KMS-11 (cell line): ENCODE measurements at regions not wholly inside any gene's neighbourhood (a gene's known extent, or its start where the extent isn't known, plus 50 kb on each side); places are given as distances from the start of the nearest gene placed in this dataset.
A peak's percentile ranks its signal among the peaks of the same experiment; 100 is the strongest.

ENCODE experiments used
- H2AFZ ChIP-seq: fragments of 200-600 bp; sonication (generic); 2 replicates; pipeline ENCODE4 v1.6.1; 2016; ENCODE audit warnings: antibody characterized with exemption, mixed run types, low read depth
- H3K27ac ChIP-seq: fragments of 200-600 bp; sonication (generic); 2 replicates; pipeline ENCODE4 v1.6.1; 2016; ENCODE audit warnings: mild to moderate bottlenecking, mixed run types
- H3K27me3 ChIP-seq: fragments of 200-600 bp; sonication (generic); 2 replicates; pipeline ENCODE4 v1.6.1; 2017; ENCODE audit warnings: mild to moderate bottlenecking, low read depth, mixed run types, moderate library complexity; ENCODE audit not compliant: insufficient read depth
- H3K36me3 ChIP-seq: fragments of 200-600 bp; sonication (generic); 2 replicates; pipeline ENCODE4 v1.6.1; 2017; ENCODE audit warnings: mild to moderate bottlenecking, mixed run types; ENCODE audit not compliant: insufficient read depth
- H3K4me1 ChIP-seq: fragments of 200-600 bp; sonication (generic); 2 replicates; pipeline ENCODE4 v1.6.1; 2016; ENCODE audit warnings: mild to moderate bottlenecking, low read depth, mixed run types; ENCODE audit not compliant: poor library complexity, severe bottlenecking
- H3K4me2 ChIP-seq: fragments of 200-600 bp; sonication (generic); 2 replicates; pipeline ENCODE4 v1.7.0; 2016; ENCODE audit warnings: mild to moderate bottlenecking, mixed run types
- H3K4me3 ChIP-seq: fragments of 200-600 bp; sonication (generic); IDR thresholded peaks from 2 replicates; pipeline ENCODE4 v1.6.1; 2017; ENCODE audit warnings: low read depth, low read length, mixed read lengths; ENCODE audit not compliant: insufficient read depth
- H3K79me2 ChIP-seq: fragments of 200-600 bp; sonication (generic); 2 replicates; pipeline ENCODE4 v1.6.1; 2016; ENCODE audit warnings: low read depth, mixed run types; ENCODE audit not compliant: insufficient read depth
- H3K9ac ChIP-seq: fragments of 200-600 bp; sonication (generic); 2 replicates; pipeline ENCODE4 v1.6.1; 2016; ENCODE audit warnings: mild to moderate bottlenecking, mixed run types
- H4K20me1 ChIP-seq: fragments of 200-600 bp; sonication (generic); 2 replicates; pipeline ENCODE4 v1.6.1; 2016; ENCODE audit warnings: mild to moderate bottlenecking, mixed run types; ENCODE audit not compliant: insufficient read depth
- TF ChIP-seq, protein P1 (sequence below): fragments of 200-600 bp; sonication (generic); conservative IDR thresholded peaks from 2 replicates; pipeline ENCODE4 v1.6.1; 2017; ENCODE audit warnings: low read depth, mild to moderate bottlenecking, antibody characterized with exemption, low read length, moderate library complexity, mixed read lengths

DNA sequence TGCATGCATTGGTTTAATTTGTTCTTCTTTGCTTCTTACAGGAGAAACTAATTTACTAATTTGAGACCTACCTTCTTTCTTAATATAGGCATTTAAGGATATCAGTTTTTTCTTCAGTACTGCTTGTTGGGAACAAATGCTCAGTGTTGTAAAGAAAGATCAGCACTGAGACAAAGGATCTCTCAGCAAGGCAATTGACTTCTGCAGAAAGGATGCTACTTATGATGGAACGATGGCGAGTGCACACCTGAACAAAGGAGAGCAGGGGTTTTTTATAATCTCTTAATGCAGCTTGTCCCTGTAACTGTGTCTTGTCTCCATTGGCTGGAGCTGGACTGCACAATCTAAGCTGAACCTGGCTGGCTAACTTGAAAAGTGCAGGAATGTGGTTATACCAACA lies 64.2 kb downstream of the RPP21 start:
- Histone ChIP-seq H3K27ac (no peak overlapping the region), H2AFZ (no peak overlapping the region), H3K27me3 (peaks cover 16% of the 10 kb centered on the region; the same call in 1 of the 2 replicates)

DNA sequence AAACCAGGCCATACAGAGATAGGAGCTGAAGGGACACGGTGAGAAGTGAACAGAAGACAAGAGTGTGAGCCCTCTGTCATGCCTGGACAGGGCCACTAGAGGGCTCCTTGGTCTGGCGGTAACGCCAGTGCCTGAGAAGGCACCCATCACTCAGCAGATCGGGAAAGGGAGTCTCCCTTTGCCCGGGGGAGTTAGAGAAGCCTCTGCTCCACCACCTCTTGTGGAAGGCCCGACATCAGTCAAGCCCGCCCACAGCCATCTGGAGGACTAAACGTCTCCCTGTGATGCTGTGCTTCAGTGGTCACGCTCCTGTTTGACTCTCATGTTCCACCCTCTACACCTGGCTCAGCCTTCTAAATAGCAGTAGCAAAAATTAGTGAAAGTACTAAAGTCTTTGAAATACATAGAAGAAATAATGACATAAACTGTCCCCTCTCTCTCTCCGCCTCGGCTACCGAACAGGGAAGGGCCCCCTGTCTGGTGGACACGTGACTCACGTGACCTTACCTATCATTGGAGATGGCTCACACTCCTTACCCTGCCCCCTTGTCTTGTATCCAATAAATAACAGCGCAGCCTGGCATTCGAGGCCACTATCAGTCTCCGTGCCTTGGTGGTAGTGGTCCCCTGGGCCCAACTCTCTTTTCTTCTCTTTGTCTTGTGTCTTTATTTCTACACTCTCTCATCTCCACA lies 66.7 kb downstream of the RPP21 start:
- TF ChIP-seq, protein P1, sequence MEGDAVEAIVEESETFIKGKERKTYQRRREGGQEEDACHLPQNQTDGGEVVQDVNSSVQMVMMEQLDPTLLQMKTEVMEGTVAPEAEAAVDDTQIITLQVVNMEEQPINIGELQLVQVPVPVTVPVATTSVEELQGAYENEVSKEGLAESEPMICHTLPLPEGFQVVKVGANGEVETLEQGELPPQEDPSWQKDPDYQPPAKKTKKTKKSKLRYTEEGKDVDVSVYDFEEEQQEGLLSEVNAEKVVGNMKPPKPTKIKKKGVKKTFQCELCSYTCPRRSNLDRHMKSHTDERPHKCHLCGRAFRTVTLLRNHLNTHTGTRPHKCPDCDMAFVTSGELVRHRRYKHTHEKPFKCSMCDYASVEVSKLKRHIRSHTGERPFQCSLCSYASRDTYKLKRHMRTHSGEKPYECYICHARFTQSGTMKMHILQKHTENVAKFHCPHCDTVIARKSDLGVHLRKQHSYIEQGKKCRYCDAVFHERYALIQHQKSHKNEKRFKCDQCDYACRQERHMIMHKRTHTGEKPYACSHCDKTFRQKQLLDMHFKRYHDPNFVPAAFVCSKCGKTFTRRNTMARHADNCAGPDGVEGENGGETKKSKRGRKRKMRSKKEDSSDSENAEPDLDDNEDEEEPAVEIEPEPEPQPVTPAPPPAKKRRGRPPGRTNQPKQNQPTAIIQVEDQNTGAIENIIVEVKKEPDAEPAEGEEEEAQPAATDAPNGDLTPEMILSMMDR: peak; percentile 78
- no peak overlapping the region for H3K27ac ChIP-seq
- no peaks in the 10 kb centered on the region for H3K79me2 ChIP-seq
- no peak overlapping the region; the same call in 1 of the 2 replicates for H2AFZ ChIP-seq
- no peaks in the 10 kb centered on the region for H3K36me3 ChIP-seq
- no peak overlapping the region for H3K9ac ChIP-seq
- H3K27me3 ChIP-seq: peaks cover 31% of the 10 kb centered on the region
- no peaks in the 10 kb centered on the region for H4K20me1 ChIP-seq
- no peak overlapping the region for H3K4me3 ChIP-seq
- no peak overlapping the region for H3K4me2 ChIP-seq
- H3K4me1 ChIP-seq: no peaks in the 10 kb centered on the region

More for the DNA sequence above, 64.2 kb downstream of the RPP21 start:
- no peak overlapping the region for H3K4me2 ChIP-seq
- H4K20me1 ChIP-seq: no peaks in the 10 kb centered on the region
- H3K36me3 ChIP-seq: no peaks in the 10 kb centered on the region
- no peaks in the 10 kb centered on the region for H3K79me2 ChIP-seq
- H3K4me1 ChIP-seq: no peaks in the 10 kb centered on the region
- no peak overlapping the region for H3K4me3 ChIP-seq
- TF ChIP-seq, protein P1: no peak
- H3K9ac ChIP-seq: no peak overlapping the region

DNA sequence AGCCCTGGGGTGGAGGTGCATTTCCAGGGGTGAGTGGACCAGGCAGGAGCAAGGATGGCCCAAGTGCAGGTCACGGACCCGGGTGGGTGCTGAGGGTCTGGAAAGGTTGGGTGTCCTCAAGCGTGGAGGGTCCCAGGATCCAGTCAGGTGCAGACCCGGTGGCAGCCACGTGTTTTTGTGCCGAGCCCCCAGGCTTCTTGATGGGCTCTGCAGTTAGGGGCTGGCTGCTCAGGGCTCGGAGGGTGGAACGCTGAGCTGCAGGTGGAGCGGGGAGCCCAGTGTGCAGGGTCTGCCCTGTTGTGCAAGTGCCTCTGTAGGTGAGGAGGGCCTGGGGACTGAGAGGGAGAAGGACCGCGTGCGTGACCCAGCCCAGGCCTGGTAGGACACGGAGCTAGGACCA lies 70.9 kb upstream of the HLA-E start:
- H3K4me3 ChIP-seq: no peak overlapping the region
- H3K36me3 ChIP-seq: no peaks in the 10 kb centered on the region
- H3K79me2 ChIP-seq: no peaks in the 10 kb centered on the region
- no peaks in the 10 kb centered on the region for H4K20me1 ChIP-seq
- H3K27me3 ChIP-seq: peaks cover 22% of the 10 kb centered on the region
- H2AFZ ChIP-seq: no peak overlapping the region
- H3K4me1 ChIP-seq: no peaks in the 10 kb centered on the region
- H3K27ac ChIP-seq: no peak overlapping the region
- no peak overlapping the region for H3K4me2 ChIP-seq
- no peak overlapping the region for H3K9ac ChIP-seq
- TF ChIP-seq, protein P1: no peak

DNA sequence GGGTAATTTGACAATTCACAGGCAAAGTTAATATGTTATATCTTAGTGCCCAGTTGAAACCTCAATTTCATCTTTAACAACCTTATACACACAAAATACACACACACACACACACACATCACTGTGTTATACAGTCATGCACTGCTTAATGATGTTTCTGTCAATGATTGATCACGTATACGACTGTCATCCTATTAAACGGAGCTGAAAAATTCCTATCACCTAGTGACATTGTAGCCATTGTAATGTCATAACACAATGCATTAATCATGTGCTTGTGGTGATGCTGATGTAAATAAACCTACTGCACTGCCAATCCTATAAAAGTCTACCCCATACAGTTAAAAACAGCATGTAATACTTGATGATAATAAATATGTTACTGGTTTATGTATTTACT lies 64.8 kb upstream of the HLA-E start:
- H3K79me2 ChIP-seq: no peaks in the 10 kb centered on the region
- H2AFZ ChIP-seq: no peak overlapping the region
- no peak overlapping the region for H3K9ac ChIP-seq
- H3K4me1 ChIP-seq: no peaks in the 10 kb centered on the region
- H3K4me3 ChIP-seq: no peak overlapping the region
- no peak overlapping the region for H3K27ac ChIP-seq
- H3K27me3 ChIP-seq: no peaks in the 10 kb centered on the region; the same call in 1 of the 2 replicates
- no peaks in the 10 kb centered on the region for H4K20me1 ChIP-seq
- no peak overlapping the region for H3K4me2 ChIP-seq
- TF ChIP-seq, protein P1: no peak
- H3K36me3 ChIP-seq: no peaks in the 10 kb centered on the region
